Activated CD4-positive, alpha-beta T cell treated with anti-CD3 and anti-CD28 coated beads, Interleukin-2, amount 50 U/mL, for 16 hours (primary cell): ENCODE measurements at regions not wholly inside any gene's neighbourhood (a gene's known extent, or its start where the extent isn't known, plus 50 kb on each side); places are given as distances from the start of the nearest gene placed in this dataset.

Experiments
- DNase-seq: peaks from one replicate; pipeline ENCODE4 v3.0.0-alpha.2; 2020

DNA sequence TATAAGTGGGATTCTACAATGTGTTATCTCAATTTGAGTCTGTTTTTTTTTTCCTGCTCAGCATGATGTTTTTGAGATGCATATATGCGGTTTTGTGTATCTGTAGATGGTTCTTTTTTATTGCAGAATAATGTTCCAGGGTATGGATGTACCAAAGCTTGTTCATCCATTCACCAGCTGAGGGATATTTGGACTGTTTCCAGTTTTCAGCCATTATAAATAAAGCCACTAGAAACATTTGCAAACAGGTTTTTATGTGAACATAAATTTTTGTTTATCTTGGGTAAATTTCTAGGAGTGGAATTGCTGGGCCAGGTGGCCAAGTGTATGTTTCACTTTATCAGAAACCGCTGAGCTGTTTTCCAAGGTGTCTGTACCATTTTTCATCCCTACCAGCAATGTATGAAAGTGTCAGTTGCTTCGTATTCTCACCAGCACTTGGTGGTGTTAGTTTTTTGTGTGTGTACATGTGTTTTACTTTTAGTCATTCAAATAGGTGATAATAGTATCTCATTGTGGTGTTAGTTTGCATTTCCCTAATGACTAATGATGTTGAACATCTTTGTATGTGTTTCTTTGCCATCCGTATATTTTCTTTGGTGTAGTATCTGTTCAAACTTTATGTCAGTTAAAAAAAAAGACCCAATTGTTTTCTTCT, 124.2 kb downstream of the CEBPB start:
- DNase-seq, result peak; percentile 19

DNA sequence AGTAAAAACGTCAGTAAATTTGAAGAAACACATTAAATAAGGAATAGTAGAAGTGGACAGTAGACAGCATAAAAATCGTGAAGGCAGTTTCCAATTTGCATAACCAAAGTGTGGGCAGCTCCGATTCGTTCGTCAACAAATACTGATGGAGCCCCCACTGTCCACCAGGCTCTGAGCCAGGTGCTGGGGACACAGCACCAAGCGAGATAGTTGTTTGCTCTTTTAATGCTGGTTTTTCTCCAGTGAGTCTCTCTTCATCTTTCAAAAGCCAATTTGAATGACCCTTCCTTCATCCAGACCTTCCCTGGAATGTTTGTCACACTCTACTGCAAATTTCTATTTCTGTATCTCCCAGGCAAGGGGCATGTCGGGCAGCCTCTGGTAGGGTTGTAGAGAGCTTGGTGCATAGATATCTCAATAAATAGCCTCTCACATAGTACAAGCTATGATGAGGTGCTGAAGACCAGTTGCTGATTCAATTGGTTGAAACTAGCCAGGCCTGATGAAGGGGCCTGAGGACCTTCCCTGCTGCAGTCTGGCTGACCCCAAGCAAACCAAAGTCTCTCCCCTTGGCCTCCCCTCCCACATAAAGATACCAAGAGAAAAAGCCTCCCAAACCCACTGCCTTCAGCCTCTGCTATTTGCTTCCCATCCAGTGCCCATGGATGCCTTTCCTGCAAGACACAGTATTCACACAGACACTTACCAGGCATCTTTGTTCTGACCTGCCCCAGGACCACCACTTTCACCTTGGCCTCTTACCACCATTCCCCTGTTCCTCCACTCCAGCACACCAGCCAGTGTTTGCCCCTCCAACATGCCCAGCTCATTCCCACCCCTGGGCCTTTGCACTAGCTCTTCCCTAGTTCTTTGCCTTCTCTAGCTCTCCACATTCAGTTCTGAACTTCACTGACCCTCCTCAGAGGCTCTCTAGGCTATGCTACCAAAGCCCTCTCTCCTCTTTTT, 125.2 kb downstream of the CEBPB start:
- DNase-seq, result no peak

DNA sequence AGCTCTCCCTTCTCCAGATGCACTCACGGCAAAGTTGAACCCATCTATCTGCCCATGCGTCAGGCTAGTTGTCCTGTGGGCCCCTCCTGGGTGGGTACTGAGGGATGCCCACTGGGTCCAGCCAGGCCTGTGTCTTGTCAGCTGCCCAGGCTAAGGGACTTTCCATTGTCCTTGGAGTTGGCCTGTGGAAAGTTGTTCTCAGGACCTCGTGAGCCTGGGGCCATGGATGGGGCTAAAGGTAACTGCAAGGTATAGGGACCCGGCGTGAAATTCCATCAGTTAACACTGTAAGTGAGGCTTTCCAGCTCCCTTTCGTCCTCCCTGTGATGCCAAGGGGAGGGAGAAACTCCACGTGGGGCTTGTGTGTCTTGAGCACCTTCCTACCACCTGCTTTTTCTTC, 126.5 kb downstream of the CEBPB start:
- no peak for DNase-seq

DNA sequence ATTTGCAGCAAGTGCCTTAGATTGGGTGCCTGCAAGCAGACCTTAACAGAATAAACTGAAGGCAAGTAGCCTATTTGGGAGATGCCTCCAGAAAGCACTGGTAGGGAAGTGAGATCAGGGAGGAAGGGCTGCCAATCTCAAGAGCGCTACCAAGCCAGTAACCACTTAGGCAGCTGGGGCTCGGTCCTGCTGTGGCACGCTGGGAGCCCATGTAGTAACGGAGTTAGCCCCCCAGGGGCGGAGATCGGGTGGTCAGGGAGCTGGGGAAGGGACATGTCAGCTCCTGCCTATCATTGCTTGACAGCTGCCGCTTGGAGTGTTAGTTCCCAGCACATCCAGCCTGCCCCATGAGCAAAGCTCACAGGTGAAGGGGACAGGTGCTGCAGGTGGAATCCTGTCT, 127.0 kb downstream of the CEBPB start:
- no peak for DNase-seq

DNA sequence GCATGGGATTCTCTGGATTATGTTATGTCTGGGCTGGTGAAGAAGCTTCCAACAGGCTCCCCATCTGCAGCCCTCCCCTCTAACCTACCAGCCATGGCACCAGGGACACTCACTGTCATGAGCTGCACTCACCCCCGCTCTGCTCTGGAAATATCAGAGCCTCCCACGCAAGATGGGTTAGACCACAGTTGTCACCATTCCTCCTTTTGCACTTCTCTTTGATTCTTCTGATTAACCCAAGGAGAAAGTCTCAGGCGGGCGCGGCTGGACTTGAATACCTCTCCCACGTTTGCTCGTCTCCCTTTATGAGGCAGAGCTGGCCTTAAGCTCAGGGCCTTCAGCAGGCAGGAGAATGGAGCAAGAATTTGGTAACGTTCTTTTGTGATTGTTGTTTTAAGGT, 128.1 kb downstream of the CEBPB start:
- no peak for DNase-seq

DNA sequence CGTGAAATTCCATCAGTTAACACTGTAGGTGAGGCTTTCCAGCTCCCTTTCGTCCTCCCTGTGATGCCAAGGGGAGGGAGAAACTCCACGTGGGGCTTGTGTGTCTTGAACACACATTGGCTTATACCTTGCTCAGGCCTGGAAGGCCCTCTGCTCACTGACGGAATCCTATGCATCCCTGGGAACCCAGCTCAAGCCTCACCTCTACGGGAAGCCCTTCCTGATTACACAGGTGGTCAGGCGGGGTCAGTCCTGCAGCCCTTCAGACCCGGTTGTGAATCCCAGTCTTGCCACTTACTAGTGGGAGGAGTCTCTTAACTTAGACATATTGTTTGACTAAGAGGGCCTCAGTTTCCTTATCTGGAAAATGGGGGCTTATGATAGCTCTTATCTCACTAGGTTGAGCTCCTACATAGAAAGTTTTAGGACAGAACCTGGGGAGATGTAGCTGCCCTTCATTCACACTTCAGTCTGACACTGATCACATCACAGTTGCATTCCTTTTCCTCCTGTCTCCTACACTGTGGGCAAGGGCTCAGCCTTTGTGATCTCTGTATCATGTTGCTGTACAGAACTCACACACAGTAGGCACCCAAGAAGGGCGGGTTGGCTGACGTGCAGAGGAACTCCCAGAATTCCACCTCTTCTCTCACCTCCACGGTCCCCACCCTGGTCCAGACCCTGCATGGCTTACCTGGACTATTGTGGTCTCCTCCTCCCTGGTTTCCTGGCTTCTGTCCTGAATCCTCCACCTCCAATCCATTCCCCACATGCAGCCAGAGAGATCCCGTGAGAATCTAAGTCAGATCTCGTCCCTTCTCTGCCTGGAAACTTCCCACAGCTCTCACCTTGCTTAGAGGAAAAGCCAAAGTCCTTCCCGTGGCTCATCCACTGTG, 129.6 kb downstream of the CEBPB start:
- no peak for DNase-seq

DNA sequence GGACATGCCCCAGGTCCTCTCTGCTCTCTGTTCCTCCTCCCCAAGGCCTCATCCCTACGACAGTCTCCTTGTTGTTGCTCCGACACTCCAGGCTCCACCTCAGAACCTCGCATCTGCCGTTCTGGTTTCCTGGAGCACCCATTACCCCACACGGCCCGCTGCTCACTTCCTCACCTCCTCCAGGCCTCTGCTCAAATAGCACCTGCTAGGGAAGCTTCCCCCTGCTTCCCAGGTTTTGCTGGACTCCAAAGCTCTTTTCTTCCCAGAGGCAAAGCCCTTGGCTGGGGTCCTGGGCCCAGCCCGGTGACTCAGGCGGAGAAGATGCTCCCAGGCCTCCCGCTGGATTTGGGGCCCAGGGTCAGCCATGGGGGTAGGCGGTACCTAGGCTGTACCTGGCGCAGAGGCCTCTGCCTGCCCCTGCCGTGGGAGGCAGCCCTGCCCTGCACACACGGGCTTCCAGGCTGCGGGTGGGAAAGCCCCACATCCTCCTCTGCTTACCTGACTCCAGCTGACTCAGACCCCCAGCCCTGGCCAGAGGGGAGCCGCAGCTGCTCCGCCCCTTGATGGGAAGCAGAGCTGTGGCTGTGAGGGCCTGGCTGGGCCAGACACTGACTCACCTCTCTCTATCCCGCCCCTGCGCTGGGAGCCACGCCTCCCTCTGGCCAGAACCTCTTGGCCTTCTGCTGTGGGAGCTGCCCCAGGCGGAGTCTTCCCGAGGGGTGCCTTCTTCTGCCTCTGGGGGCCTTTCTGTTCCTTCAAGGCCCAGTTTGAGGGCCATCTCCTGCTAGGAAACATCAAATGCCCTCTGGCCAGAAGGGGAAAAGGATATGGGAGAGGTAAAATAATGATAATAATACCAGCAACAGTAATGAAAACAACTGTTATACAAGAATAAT, 130.5 kb downstream of the CEBPB start:
- peak; percentile 33 for DNase-seq

DNA sequence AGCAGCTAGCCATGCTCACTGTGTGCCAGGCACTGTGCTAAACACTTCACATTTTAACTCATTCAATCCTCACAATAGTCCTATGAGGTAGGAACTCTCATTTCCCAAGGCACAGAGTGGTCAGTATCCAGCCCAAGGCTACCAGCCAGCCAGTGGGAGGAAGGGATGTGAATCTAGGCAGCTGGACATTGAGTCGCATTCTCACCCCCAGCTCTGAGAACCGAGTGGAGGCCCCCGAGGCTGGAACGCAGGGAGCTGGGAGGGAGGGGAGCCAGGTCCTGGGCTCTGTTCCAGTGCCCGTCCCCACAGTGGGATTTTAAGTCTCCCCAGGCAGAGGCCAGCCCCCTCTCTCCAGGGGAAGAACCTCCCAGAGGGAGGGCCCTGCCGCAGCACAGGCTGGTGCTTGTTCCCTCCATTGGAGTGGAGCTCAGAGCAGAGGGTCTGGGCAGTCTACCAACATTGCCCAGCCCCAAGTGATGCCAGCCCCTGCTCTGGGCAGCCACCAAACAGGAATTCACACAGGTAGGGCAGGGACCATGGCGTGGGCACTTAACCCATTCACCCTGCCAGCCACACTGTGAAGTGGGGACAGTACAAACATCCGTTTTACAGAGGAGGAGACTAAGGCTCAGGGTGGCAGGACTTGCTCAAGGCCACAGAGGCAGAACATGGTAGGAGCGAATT, 131.3 kb downstream of the CEBPB start:
- DNase-seq, result no peak

DNA sequence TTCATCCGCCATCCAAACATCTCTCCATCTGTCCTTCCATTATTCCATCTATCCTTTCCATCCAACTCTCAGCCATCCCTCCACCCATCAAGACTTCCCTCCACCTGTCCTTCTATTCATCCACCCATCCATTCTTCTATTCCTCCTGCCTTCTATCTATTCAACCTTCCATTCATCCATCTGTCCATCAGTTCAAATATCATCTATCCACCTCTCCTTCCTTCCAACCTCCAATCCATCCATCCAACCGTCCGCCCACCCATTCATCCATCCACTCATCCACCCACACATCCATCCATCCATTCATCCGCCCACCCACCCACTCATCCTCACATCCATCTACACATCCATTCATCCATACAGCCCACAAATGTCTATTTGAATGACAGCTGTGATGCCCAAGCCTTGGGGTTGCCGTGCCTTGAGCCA, 132.1 kb downstream of the CEBPB start:
- no peak for DNase-seq

DNA sequence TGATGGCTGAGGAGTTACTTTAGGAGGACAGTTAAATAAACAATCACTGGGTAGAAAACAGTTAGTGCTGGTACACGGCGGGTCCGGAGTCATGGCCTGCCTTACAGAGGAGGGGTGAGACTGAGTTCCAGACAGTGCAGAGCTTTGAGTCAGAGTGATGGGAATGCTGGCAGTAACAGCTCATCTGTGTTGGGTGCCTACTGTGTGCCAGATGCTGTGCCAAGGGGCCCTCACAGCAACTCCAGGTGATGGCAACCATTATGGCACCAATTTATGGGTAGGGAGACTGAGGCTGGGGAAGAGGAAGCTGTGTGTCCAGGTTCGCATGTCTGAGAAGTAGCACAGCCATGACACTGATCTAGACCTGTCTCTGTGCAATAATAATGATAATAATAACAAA, 132.6 kb downstream of the CEBPB start:
- DNase-seq, result no peak

DNA sequence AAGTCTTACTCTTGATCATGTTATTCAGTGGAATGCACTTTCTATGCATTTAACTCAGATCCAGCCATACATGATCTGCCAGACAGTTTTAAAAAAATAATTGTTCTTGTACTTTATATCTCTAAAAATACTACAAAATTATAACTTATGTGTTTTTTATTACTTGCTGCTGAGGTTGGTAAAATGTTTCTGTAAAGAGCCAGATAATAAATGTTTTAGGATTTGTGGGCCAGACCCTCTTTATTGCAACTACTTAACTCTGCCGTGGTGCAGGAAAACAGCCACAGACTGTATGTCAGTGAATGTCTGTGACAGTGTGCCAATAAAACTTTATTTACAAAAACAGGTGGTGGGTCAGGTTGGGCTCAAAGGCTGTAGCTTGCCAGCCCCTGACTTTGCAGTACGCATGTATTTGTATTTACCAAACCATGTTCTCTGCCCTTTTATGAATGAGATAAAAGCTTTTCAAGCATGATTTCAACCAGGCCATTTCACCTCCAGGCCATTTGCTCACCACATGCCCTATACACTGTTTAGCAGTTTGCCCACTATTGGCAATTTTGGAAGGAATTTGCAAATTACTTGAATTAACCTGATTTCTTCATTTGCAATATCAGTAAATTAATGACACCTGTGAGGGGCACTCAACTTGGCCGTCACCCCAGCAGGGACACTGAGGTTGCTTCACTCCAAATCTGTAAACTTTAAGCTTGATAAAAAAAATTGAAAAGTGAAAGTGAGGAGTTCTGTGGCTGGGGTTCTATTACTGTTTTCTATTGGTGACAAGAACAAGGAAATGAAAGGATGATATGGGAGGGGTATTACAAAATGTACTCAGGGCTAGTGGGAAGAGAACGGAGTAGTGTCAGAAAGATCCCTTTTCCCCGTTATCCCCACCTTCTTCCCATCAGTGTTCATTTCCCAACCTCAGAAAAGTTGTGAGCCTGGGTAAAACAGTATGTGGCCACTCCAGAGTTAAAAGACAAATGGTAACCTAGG, 133.4 kb downstream of the CEBPB start:
- DNase-seq, result no peak

DNA sequence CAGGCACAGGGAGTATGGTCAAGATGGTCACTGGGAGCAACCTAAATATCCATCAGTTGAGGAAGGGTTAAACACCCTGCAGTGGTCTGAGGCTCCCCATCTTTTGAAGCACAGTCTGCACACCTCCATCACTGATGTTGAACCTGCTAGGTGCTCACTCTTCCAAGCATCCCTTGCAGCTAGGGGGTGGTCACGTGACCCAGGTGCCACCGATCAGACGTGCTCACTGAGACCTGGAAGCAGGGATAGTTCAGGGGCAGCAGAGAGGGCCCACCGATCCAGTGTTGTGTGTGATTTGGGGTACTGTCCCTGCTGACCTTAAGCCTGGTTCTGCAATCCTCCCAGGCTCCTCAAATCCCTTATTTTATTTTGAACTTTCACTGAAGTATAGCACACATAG, 134.6 kb downstream of the CEBPB start:
- no peak for DNase-seq

DNA sequence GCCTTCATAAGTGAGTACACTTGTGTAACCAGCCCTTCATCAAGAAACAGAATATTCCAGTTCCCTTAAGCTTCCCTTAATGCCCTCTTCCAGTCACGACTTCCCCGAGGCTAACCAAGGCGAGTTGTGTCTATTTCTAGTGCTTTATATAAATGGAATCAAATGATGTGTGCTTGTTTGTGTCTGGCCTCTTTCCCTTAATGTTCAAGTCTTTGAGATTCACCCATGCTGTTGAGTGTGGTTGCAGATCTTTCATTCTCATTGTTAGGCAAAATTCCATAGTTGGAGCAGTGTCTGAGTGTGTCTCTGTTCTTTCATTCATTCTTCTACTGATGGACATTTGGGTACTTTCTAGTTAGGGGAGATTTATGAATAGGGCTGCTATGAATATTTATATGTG, 135.0 kb downstream of the CEBPB start:
- no peak for DNase-seq

DNA sequence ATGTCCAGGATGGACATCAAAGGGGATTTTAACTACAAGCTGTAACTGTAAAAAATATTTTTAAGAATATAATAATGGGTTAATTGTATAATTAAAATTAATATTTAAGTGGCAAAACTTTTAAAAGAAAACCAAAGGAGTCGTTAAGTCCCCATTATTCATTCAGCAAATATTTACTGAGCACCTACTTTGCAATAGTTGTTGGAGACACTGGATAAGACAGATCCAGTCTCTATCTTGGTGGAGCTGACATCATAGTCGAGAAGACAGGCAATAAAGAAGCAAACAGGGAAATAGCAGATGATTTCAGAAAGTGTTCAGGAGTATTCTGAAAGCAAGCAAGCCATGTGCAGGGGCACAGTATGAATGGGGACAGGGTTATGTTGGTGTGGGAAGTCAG, 137.0 kb downstream of the CEBPB start:
- DNase-seq, result no peak

DNA sequence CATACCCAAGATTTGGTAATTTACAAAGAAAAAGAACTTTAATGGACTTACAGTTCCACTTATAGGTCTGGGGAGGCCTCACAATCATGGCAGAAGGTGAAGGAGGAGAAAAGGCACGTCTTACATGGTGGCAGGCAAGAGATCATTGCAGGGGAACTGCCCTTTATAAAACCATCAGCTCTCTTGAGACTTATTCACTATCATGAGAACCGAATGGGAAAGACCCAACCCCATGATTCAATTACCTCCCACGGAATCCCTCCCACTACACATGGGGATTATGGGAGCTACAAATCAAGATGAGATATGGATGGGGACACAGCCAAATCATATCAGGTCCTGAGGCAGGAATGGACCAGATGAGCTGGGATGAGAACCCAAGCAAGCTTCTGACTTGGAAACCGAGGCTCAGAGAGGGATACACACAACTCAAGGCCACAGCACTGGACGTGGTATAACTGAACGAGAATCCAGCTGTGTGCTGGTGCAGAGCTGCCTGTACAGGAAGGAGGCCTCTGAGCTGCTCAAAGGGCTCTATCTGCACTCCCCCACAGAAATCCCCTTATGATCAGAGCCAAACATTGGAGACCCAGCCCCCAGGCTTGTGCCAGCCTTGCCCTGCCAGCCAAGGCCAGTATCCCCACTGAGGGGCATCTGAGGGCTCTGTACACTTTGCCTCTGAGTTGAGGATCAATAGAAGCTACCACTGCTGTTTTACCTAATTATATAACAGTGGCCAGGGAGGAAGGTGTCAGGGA, 137.8 kb downstream of the CEBPB start:
- no peak for DNase-seq

DNA sequence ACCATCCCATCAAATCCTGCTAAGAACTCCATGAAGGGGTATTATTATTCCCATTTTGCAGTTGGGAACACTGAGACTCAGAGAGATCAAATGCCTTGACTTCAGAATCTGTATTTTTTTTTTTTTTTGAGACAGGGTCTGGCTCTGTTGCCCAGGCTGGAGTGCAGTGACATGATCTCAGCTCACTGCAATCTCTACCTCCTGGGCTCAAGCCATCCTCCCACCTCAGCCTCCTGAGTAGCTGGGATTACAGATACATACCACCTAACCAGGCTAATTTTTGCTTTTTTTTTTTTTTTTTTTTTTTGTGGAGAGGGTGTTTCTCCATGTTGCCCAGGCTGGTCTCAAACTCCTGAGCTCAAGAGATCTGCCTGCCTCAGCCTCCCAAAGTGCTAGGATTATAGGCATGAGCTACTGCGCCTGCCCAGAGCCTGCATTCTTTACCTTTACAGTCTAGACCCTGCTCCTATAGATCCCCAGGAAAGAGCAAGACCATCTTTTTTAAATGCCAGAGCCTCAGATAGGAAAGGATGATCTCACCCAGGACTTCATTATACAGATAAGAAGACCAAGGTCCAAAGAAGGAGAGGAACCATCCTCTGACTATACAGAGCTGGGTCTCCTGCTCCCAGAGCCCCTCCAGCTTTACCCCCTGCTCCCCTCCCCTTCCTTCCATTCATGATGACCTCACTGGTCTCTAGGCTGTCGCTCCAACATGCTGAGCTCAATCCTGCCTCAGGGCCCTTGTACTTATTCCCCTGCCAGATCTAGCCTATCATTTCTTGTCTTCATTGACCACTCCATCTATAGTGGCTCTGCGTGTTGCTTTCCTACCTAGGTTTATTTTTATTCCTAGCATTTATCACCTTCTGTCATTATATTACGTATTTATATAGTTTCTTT, 138.6 kb downstream of the CEBPB start:
- DNase-seq, result no peak

DNA sequence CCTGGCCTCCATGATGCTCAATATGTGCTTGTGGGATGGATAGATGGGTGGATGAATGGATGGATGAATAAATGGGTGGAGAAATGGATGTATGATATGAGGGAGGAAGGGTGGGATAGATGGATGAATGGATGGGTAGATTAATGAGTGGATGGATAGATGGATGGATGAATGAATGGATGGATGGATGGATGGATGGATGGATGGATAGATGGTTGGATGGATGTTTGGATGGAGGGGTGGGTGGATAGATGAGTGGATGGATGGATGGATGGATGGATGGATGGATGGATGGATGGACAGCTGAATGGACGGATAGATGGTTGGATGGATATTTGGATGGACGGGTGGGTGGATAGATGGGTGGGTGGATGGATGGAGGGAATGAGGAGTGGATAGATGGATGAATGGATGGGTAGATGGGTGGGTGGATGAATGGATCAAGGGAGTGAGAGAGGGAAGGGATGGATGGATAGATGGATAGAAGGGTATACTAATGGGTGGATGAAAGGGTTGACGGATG, 139.4 kb downstream of the CEBPB start:
- DNase-seq, result no peak
